ENCODE measurements at regions not wholly inside any gene's neighbourhood (a gene's known extent, or its start where the extent isn't known, plus 50 kb on each side); places are given as distances from the start of the nearest gene placed in this dataset.

GRCh38 chr18:67621049-67621713, 104.7 kb upstream of the DSEL start:
- Histone ChIP-seq H3K23me2 (ENCODE audit: low read depth, low read length) (no peaks in the 10 kb centered on the region), H2AFZ (ENCODE audit: low read length) (no peak overlapping the region), H2AK5ac (ENCODE audit: low read depth, low read length) (no peak overlapping the region), H3K9ac (replicated peaks in 1 of 4; ENCODE audit: extremely low read depth in 1 of 4, low read depth in 3 of 4, low read length in 3 of 4) (no peak overlapping the region), H3K27ac (ENCODE audit: low read depth, low read length) (no peak overlapping the region), H4K91ac (replicated peaks; ENCODE audit: insufficient read length, low read length) (no peak overlapping the region), H2BK120ac (replicated peaks; ENCODE audit: low read depth, low read length) (no peak overlapping the region), H3K4me3 (ENCODE audit: extremely low read depth in 1 of 4, insufficient read depth in 2 of 4, low read depth in 3 of 4, low read length in 4 of 4) (no peak overlapping the region), H4K8ac (ENCODE audit: extremely low read depth, insufficient read depth, low read length) (no peak overlapping the region), H4K20me1 (replicated peaks in 1 of 2; ENCODE audit: control insufficient read depth in 1 of 2, insufficient read depth in 2 of 2, low read length in 2 of 2) (no peaks in the 10 kb centered on the region), H3K23ac (ENCODE audit: insufficient read length) (no peak overlapping the region), H3K36me3 (ENCODE audit: control insufficient read depth in 2 of 4, insufficient read depth in 4 of 4, low read length in 3 of 4) (no peaks in the 10 kb centered on the region), H3K27me3 (replicated peaks in 1 of 4; ENCODE audit: control insufficient read depth in 3 of 4, extremely low read depth in 1 of 4, insufficient read depth in 3 of 4, low read length in 3 of 4) (no peaks in the 10 kb centered on the region), H3K4me2 (ENCODE audit: insufficient read depth in 1 of 2, low read depth in 2 of 2, low read length in 2 of 2) (no peak overlapping the region), H3K56ac (replicated peaks; ENCODE audit: insufficient read length, low read depth, low read length) (no peak overlapping the region), H3K4ac (replicated peaks; ENCODE audit: insufficient read length, low read depth, low read length) (no peak overlapping the region), H2BK15ac (ENCODE audit: low read length) (no peak overlapping the region), H2BK5ac (ENCODE audit: low read depth, low read length) (no peak overlapping the region), H3K79me2 (ENCODE audit: control insufficient read depth in 1 of 2, insufficient read depth in 2 of 2, low read length in 2 of 2) (no peaks in the 10 kb centered on the region), H2BK20ac (ENCODE audit: low read length) (no peak overlapping the region), H4K5ac (ENCODE audit: insufficient read length, low read depth, low read length) (no peak overlapping the region), H2BK12ac (ENCODE audit: low read depth, low read length) (no peak overlapping the region), H3K9me3 (ENCODE audit: insufficient read depth in 2 of 2, low read depth in 1 of 2, low read length in 1 of 2) (no peaks in the 10 kb centered on the region), H3K18ac (ENCODE audit: extremely low read depth, low read length) (no peak overlapping the region), H3K14ac (ENCODE audit: insufficient read length) (no peak overlapping the region), H3K79me1 (ENCODE audit: low read depth, low read length) (no peaks in the 10 kb centered on the region), H3K4me1 (replicated peaks in 1 of 4; ENCODE audit: control insufficient read depth in 3 of 4, insufficient read depth in 4 of 4, low read length in 3 of 4) (no peaks in the 10 kb centered on the region)
- ChIA-PET CTCF (ENCODE audit: partially characterized antibody) (interaction anchor here (0.6 kb wide), 1 partner anchor 119 kb away, joined by 3 read pairs; no protein-coding TSS in a partner anchor), POLR2A (ENCODE audit: partially characterized antibody) (no interaction called here)
- DNase-seq (ENCODE audit: low read depth in 1 of 2, low spot score in 2 of 2), result no peak
- no peak for TF ChIP-seq PHF8 (conservative IDR thresholded peaks at IDR 0.05; ENCODE audit: low read depth, low read length)
- no peak for TF ChIP-seq TAF1 (IDR thresholded peaks at IDR 0.05; ENCODE audit: low read depth, low read length)
- TF ChIP-seq ZNF274 (IDR thresholded peaks at IDR 0.05; ENCODE audit: borderline replicate concordance, extremely low read depth, low read length), result no peak
- no peak for TF ChIP-seq SP4 (IDR thresholded peaks at IDR 0.05; ENCODE audit: low read length)
- TF ChIP-seq FOSL1 (IDR thresholded peaks at IDR 0.05; ENCODE audit: insufficient read depth, low read depth, low read length), result no peak
- no peak for FAIRE-seq
- 87% methylated on average over 2 of the region's 2 CpGs; no CpG with 5 or more reads in 1 of the 2 experiments for WGBS, 2 experiments (ENCODE audit: extremely low coverage in 1 of 2, insufficient coverage in 1 of 2, insufficient read length in 1 of 2, insufficient replicate concordance in 2 of 2, low coverage in 1 of 2, low lambda C conversion rate in 2 of 2, missing lambda C conversion rate in 1 of 2)
